ENCODE measurements at regions not wholly inside any gene's neighbourhood (a gene's known extent, or its start where the extent isn't known, plus 50 kb on each side); places are given as distances from the start of the nearest gene placed in this dataset.

- no peak for DNase-seq
Measured at GRCh38 chr2:215833531-215834162, 179.7 kb downstream of the MREG start.

DNA sequence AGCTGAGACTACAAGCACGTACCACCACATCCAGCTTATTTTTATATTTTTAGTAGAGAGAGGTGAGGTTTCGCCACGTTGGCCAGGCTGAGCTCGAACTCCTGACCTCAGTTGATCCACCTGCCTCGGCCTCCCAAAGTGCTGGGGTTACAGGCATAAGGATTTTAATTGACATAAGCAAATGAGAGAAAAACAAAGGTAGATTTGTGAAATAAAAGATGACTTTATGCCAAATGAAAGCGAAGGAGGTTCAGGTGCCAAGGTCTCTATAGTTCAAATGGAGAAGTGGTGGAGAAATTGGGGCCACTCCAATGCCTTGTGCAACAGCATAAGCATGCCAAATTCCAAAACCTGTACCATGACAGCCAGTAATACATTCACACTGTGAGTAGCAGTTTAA is 180.6 kb downstream of the MREG start:
- TF ChIP-seq POLR2A (IDR thresholded peaks at IDR 0.05) = no peak
- no peak for TF ChIP-seq CTCF (IDR thresholded peaks at IDR 0.05)
- Histone ChIP-seq H3K27ac (peak overlapping the region in 1 of 4 donors; percentile 12), H3K36me3 (replicated peaks in 1 of 2; ENCODE audit: insufficient read depth in 1 of 2, low read depth in 2 of 2) (no peaks in the 10 kb centered on the region), H3K4me3 (no peak overlapping the region), H3K4me1 (peaks cover 8% of the 10 kb centered on the region), H3K9me3 (no peaks in the 10 kb centered on the region), H3K27me3 (no peaks in the 10 kb centered on the region)
- intact Hi-C loops (cut with DNase I) = no loop called here
- WGBS, 2 donors = 70 to 72% methylated on average over 6 of the region's 6 CpGs
- ATAC-seq (peak; percentile 47), DNase-seq (peak in 2 of 4 donors; percentile 31 to 48)

More at GRCh38 chr2:215833531-215834162, 179.7 kb downstream of the MREG start:
- Histone ChIP-seq H3K4me1 (peaks cover 8% of the 10 kb centered on the region), H3K4me3 (no peak overlapping the region), H3K27me3 (no peaks in the 10 kb centered on the region), H3K9me3 (no peaks in the 10 kb centered on the region), H3K27ac (peak overlapping the region in 2 of 4 donors; percentile 7 to 8), H3K36me3 (replicated peaks in 1 of 2; ENCODE audit: insufficient read depth in 1 of 2, low read depth in 2 of 2) (no peaks in the 10 kb centered on the region)
- 41 to 51% methylated on average over 5 of the region's 5 CpGs for WGBS, 2 donors
- no peak for TF ChIP-seq CTCF (IDR thresholded peaks at IDR 0.05)
- TF ChIP-seq POLR2A (IDR thresholded peaks at IDR 0.05) = no peak
- peak; percentile 48 for ATAC-seq
- intact Hi-C loops (cut with DNase I) = no loop called here

GRCh38 chr2:215831296-215831913 is 181.9 kb downstream of the MREG start:
- Histone ChIP-seq H3K36me3 (replicated peaks in 1 of 2; ENCODE audit: insufficient read depth in 1 of 2, low read depth in 2 of 2) (no peaks in the 10 kb centered on the region), H3K27ac (peak overlapping the region in 2 of 4 donors; percentile 6 to 19), H3K4me3 (no peak overlapping the region), H3K4me1 (peaks cover 8% of the 10 kb centered on the region), H3K9me3 (no peaks in the 10 kb centered on the region), H3K27me3 (no peaks in the 10 kb centered on the region)
- WGBS, 2 donors = 14 to 19% methylated on average over 5 of the region's 5 CpGs
- ATAC-seq = peak; percentile 23
- DNase-seq = peak in 2 of 4 donors; percentile 19 to 34
- intact Hi-C loops (cut with DNase I) = no loop called here
- TF ChIP-seq CTCF (IDR thresholded peaks at IDR 0.05) (no peak), POLR2A (IDR thresholded peaks at IDR 0.05) (no peak)

DNA sequence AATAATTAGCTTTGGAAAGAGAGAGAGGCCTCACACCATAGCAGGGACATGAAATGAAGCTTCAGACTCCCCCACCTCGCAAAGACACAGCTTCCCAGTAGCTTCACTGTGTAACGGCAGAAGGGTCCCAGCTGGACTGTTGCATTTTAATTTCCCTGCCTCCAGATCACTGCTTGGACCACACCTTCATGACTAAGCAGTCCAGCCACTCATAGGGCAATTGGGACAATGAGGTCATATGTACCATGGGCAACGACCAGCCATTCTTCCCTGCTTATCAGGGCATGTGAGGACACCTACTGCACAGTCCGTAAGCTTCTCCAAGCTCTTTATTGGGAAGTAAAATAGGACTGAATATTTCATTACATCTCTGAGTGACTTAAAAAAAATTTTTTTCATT is 183.0 kb downstream of the MREG start:
- 66 to 71% methylated on average over 4 of the region's 4 CpGs for WGBS, 2 donors
- Histone ChIP-seq H3K36me3 (replicated peaks in 1 of 2; ENCODE audit: insufficient read depth in 1 of 2, low read depth in 2 of 2) (no peaks in the 10 kb centered on the region), H3K27ac (no peak overlapping the region), H3K4me1 (peaks cover 8% of the 10 kb centered on the region), H3K9me3 (no peaks in the 10 kb centered on the region), H3K4me3 (no peak overlapping the region), H3K27me3 (no peaks in the 10 kb centered on the region)
- TF ChIP-seq CTCF (IDR thresholded peaks at IDR 0.05) (no peak), POLR2A (IDR thresholded peaks at IDR 0.05) (no peak)
- intact Hi-C loops (cut with DNase I) = no loop called here
- DNase-seq (peak in 1 of 4 donors; percentile 12), ATAC-seq (no peak)

GRCh38 chr2:215829261-215829660 is 184.1 kb downstream of the MREG start:
- intact Hi-C loops (cut with DNase I) = no loop called here
- Histone ChIP-seq H3K4me3 (no peak overlapping the region), H3K27me3 (no peaks in the 10 kb centered on the region), H3K27ac (no peak overlapping the region), H3K36me3 (replicated peaks in 1 of 2; ENCODE audit: insufficient read depth in 1 of 2, low read depth in 2 of 2) (no peaks in the 10 kb centered on the region), H3K9me3 (no peaks in the 10 kb centered on the region), H3K4me1 (peaks cover 8% of the 10 kb centered on the region)
- WGBS, 2 donors = 92 to 96% methylated on average over 8 of the region's 8 CpGs
- DNase-seq = no peak
- TF ChIP-seq CTCF (IDR thresholded peaks at IDR 0.05) (no peak), POLR2A (IDR thresholded peaks at IDR 0.05) (no peak)
- no peak for ATAC-seq

Data from body of pancreas (tissue), 4 donors.